CD4-positive, alpha-beta T cell treated with Interleukin-6 for 4 hours (primary cell): ENCODE measurements at regions not wholly inside any gene's neighbourhood (a gene's known extent, or its start where the extent isn't known, plus 50 kb on each side); places are given as distances from the start of the nearest gene placed in this dataset.
"Not testable (repeated sequence)": the region's sequence is repeated elsewhere in the genome, so short reads cannot be mapped to it uniquely, and the experiment has no call there.

Experiments
- DNase-seq: peaks from one replicate; pipeline ENCODE4 v3.0.0-alpha.2; 2020; ENCODE audit warnings: mixed read lengths

GRCh38 chr4:30462445-30463090 is 257.6 kb upstream of the PCDH7 start:
- no peak for DNase-seq

- no peak for DNase-seq
These were observed 248.3 kb upstream of the PCDH7 start for GRCh38 chr4:30471861-30472260.

- DNase-seq, result no peak
These were observed 246.9 kb upstream of the PCDH7 start for GRCh38 chr4:30473225-30473624.

- no peak for DNase-seq
These were observed 224.9 kb upstream of the PCDH7 start for GRCh38 chr4:30495251-30495650.

- no peak for DNase-seq
These were observed 224.4 kb upstream of the PCDH7 start for GRCh38 chr4:30495651-30496310.

GRCh38 chr4:30511751-30512150 is 208.4 kb upstream of the PCDH7 start:
- DNase-seq, result no peak

GRCh38 chr4:30518211-30518610 is 202.0 kb upstream of the PCDH7 start:
- no peak for DNase-seq

GRCh38 chr4:30525662-30526315 is 194.4 kb upstream of the PCDH7 start:
- DNase-seq, result no peak

- DNase-seq, result no peak
These were observed 184.9 kb upstream of the PCDH7 start for GRCh38 chr4:30535255-30535654.

- no peak for DNase-seq
These were observed 183.9 kb upstream of the PCDH7 start for GRCh38 chr4:30536231-30536630.

- no peak for DNase-seq
These were observed 182.7 kb upstream of the PCDH7 start for GRCh38 chr4:30537456-30537855.

GRCh38 chr4:30538794-30539193 is 181.4 kb upstream of the PCDH7 start:
- no peak for DNase-seq

GRCh38 chr4:30543057-30543456 is 177.1 kb upstream of the PCDH7 start:
- no peak for DNase-seq

GRCh38 chr4:30553151-30553550 is 167.0 kb upstream of the PCDH7 start:
- DNase-seq, result no peak

GRCh38 chr4:30553706-30554105 is 166.5 kb upstream of the PCDH7 start:
- no peak for DNase-seq

GRCh38 chr4:30555775-30556174 is 164.4 kb upstream of the PCDH7 start:
- DNase-seq, result no peak

- DNase-seq, result no peak
These were observed 160.7 kb upstream of the PCDH7 start for GRCh38 chr4:30559481-30559880.

- no peak for DNase-seq
These were observed 133.3 kb upstream of the PCDH7 start for GRCh38 chr4:30586850-30587249.

GRCh38 chr4:30589669-30590068 is 130.5 kb upstream of the PCDH7 start:
- not testable (repeated sequence) for DNase-seq

GRCh38 chr4:30600246-30601017 is 119.7 kb upstream of the PCDH7 start:
- no peak for DNase-seq

- DNase-seq, result no peak
These were observed 118.9 kb upstream of the PCDH7 start for GRCh38 chr4:30601070-30601865.

GRCh38 chr4:30605616-30606190 is 114.5 kb upstream of the PCDH7 start:
- no peak for DNase-seq
